ENCODE measurements at regions not wholly inside any gene's neighbourhood (a gene's known extent, or its start where the extent isn't known, plus 50 kb on each side); places are given as distances from the start of the nearest gene placed in this dataset.

- Histone ChIP-seq H3K4me1 (no peaks in the 10 kb centered on the region), H3K36me3 (no peaks in the 10 kb centered on the region)
- DNase-seq (ENCODE audit: low spot score in 2 of 2), result no peak
Observed at GRCh38 chr10:52658112-52658511, 114.5 kb downstream of the MBL2 start.

GRCh38 chr10:52659085-52659484 lies 113.5 kb downstream of the MBL2 start:
- TF ChIP-seq, protein P1, sequence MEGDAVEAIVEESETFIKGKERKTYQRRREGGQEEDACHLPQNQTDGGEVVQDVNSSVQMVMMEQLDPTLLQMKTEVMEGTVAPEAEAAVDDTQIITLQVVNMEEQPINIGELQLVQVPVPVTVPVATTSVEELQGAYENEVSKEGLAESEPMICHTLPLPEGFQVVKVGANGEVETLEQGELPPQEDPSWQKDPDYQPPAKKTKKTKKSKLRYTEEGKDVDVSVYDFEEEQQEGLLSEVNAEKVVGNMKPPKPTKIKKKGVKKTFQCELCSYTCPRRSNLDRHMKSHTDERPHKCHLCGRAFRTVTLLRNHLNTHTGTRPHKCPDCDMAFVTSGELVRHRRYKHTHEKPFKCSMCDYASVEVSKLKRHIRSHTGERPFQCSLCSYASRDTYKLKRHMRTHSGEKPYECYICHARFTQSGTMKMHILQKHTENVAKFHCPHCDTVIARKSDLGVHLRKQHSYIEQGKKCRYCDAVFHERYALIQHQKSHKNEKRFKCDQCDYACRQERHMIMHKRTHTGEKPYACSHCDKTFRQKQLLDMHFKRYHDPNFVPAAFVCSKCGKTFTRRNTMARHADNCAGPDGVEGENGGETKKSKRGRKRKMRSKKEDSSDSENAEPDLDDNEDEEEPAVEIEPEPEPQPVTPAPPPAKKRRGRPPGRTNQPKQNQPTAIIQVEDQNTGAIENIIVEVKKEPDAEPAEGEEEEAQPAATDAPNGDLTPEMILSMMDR (IDR thresholded peaks at IDR 0.05), result no peak
- H3K4me1 ChIP-seq, result no peaks in the 10 kb centered on the region
- no peak overlapping the region for H3K27ac ChIP-seq
- no peak overlapping the region for H3K4me3 ChIP-seq
- no peaks in the 10 kb centered on the region for H3K27me3 ChIP-seq
- DNase-seq (ENCODE audit: low spot score in 2 of 2), result no peak
- H3K9me3 ChIP-seq, result no peaks in the 10 kb centered on the region
- intact Hi-C loops (cut with DNase I), result no loop called here
- no peaks in the 10 kb centered on the region for H3K36me3 ChIP-seq

More at GRCh38 chr10:52658112-52658511, 114.5 kb downstream of the MBL2 start:
- TF ChIP-seq, protein P1 (IDR thresholded peaks at IDR 0.05), result no peak
- intact Hi-C loops (cut with DNase I), result no loop called here
- Histone ChIP-seq H3K4me3 (no peak overlapping the region), H3K27me3 (no peaks in the 10 kb centered on the region), H3K27ac (no peak overlapping the region), H3K9me3 (no peaks in the 10 kb centered on the region)

- TF ChIP-seq, protein P1 (IDR thresholded peaks at IDR 0.05), result no peak
- H3K9me3 ChIP-seq, result peaks cover 0 to 5% of the 10 kb centered on the region in 2 donors
- H3K36me3 ChIP-seq, result no peaks in the 10 kb centered on the region
- no peak for DNase-seq (ENCODE audit: low spot score in 2 of 2)
- no peaks in the 10 kb centered on the region for H3K4me1 ChIP-seq
- no peaks in the 10 kb centered on the region for H3K27me3 ChIP-seq
- no peak overlapping the region for H3K27ac ChIP-seq
- no peak overlapping the region for H3K4me3 ChIP-seq
- intact Hi-C loops (cut with DNase I), result no loop called here
Observed at GRCh38 chr10:52662256-52662655, 110.3 kb downstream of the MBL2 start.

DNA sequence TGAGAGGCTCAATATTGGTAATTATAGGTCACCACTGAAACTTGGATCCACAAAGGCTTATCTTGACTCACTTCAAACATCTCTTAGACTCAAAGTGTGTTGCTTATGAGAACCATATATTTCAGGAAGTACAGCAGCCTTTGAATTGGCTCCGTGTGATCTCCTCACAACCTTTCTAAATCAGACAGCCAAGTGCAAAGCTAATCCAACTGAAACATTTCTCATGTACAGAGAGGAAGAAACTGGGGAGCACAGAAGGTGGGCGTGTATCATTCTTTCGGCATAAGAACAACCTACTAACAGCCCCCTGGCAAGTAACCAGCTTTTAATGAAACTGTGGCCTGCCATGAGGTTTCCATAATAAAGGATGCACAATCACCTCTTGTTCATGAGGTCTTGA lies 109.4 kb downstream of the MBL2 start:
- H3K27me3 ChIP-seq, result no peaks in the 10 kb centered on the region
- TF ChIP-seq, protein P1 (IDR thresholded peaks at IDR 0.05), result no peak
- intact Hi-C loops (cut with DNase I), result no loop called here
- H3K4me1 ChIP-seq, result no peaks in the 10 kb centered on the region
- DNase-seq (ENCODE audit: low spot score in 2 of 2), result no peak
- no peak overlapping the region for H3K4me3 ChIP-seq
- H3K36me3 ChIP-seq, result no peaks in the 10 kb centered on the region
- peaks cover 0 to 9% of the 10 kb centered on the region in 2 donors for H3K9me3 ChIP-seq
- H3K27ac ChIP-seq, result no peak overlapping the region

- intact Hi-C loops (cut with DNase I), result no loop called here
- Histone ChIP-seq H3K4me3 (no peak overlapping the region), H3K9me3 (peaks cover 0 to 9% of the 10 kb centered on the region in 2 donors), H3K4me1 (no peaks in the 10 kb centered on the region), H3K27me3 (no peaks in the 10 kb centered on the region), H3K36me3 (no peaks in the 10 kb centered on the region), H3K27ac (no peak overlapping the region)
- DNase-seq (ENCODE audit: low spot score in 2 of 2), result no peak
- TF ChIP-seq, protein P1 (IDR thresholded peaks at IDR 0.05), result no peak
Observed at GRCh38 chr10:52664629-52665028, 108.0 kb downstream of the MBL2 start.

DNA sequence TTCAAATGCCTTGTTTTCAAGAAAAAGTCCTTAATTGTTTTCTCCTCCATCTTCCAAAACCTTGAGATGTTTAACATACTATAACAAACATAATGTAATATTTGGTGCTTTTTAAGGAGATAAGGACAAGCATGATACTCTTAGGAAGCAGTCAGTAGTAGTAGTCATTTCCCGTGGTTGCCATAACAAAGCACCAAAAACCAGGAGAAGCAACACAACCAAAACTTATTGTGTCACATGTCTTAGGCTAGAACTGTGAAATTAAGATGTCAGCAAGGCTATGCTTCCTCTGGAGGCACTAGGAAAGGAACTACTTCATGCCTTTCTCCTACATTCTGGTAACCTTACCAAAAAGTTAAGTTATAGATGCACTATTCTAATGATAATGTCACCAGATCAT lies 106.8 kb downstream of the MBL2 start:
- Histone ChIP-seq H3K9me3 (peaks cover 0 to 9% of the 10 kb centered on the region in 2 donors), H3K27ac (no peak overlapping the region), H3K27me3 (no peaks in the 10 kb centered on the region), H3K4me1 (no peaks in the 10 kb centered on the region), H3K36me3 (no peaks in the 10 kb centered on the region), H3K4me3 (no peak overlapping the region)
- TF ChIP-seq, protein P1 (IDR thresholded peaks at IDR 0.05), result no peak
- intact Hi-C loops (cut with DNase I), result no loop called here
- DNase-seq (ENCODE audit: low spot score in 2 of 2), result no peak

Data from ascending aorta (tissue), 2 donors.